Astrocyte (in vitro differentiated cells and primary cell): ENCODE measurements at regions not wholly inside any gene's neighbourhood (a gene's known extent, or its start where the extent isn't known, plus 50 kb on each side); places are given as distances from the start of the nearest gene placed in this dataset.

ENCODE experiments used
- EZH2 ChIP-seq: IDR thresholded peaks from 2 replicates; pipeline ENCODE4 v1.6.1; 2012; ENCODE audit warnings: mild to moderate bottlenecking, low read length, inconsistent platforms; ENCODE audit not compliant: insufficient read depth
- TF ChIP-seq, protein P1 (sequence below): IDR thresholded peaks from 2 replicates; pipeline ENCODE4 v1.5.1; 2011; ENCODE audit warnings: low read depth, mild to moderate bottlenecking, inconsistent platforms, low read length, moderate library complexity; ENCODE audit not compliant: insufficient read depth

DNA sequence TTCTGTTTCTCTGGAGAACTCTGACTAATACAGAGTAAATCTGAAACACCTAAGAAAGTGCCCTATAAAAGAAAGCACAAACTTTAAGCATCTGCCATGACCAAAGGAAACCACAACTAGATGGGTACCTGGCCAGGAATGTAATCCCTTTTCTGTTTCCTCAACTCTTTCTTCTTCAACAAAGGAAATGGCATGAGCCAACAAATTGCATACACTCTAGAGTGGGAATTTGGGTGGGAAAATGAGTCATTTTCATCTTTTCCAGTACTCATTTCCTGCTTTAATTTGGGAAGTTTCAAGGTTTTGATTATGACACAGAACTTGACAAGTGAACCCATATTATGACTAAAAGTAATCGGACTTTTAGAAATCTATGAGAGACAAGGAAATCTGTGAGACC, 349.2 kb upstream of the RORB start:
- TF ChIP-seq, protein P1, sequence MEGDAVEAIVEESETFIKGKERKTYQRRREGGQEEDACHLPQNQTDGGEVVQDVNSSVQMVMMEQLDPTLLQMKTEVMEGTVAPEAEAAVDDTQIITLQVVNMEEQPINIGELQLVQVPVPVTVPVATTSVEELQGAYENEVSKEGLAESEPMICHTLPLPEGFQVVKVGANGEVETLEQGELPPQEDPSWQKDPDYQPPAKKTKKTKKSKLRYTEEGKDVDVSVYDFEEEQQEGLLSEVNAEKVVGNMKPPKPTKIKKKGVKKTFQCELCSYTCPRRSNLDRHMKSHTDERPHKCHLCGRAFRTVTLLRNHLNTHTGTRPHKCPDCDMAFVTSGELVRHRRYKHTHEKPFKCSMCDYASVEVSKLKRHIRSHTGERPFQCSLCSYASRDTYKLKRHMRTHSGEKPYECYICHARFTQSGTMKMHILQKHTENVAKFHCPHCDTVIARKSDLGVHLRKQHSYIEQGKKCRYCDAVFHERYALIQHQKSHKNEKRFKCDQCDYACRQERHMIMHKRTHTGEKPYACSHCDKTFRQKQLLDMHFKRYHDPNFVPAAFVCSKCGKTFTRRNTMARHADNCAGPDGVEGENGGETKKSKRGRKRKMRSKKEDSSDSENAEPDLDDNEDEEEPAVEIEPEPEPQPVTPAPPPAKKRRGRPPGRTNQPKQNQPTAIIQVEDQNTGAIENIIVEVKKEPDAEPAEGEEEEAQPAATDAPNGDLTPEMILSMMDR: no peak
- no peak for TF ChIP-seq EZH2
